Neural cell (in vitro differentiated cells): ENCODE measurements at regions not wholly inside any gene's neighbourhood (a gene's known extent, or its start where the extent isn't known, plus 50 kb on each side); places are given as distances from the start of the nearest gene placed in this dataset.

ENCODE experiments used
- H2AFZ ChIP-seq: fragments of 200-600, 300-800 bp; sonication (generic), shearing (Covaris generic); 2 replicates; pipeline ENCODE4 v1.6.0; 2014; ENCODE audit warnings: low read depth, mild to moderate bottlenecking, antibody characterized with exemption, low read length, moderate library complexity
- H3F3A ChIP-seq: fragments of 200-600 bp; shearing (Covaris generic); 2 replicates; pipeline ENCODE4 v1.6.1; 2016; ENCODE audit warnings: mild to moderate bottlenecking, moderate library complexity, mixed read lengths, antibody characterized with exemption, low read length; ENCODE audit not compliant: insufficient read depth, poor library complexity, severe bottlenecking
- H3K27ac ChIP-seq: fragments of 200-600, 300-800 bp; sonication (generic), shearing (Covaris generic); 2 replicates; pipeline ENCODE4 v1.5.1; 2014; ENCODE audit warnings: mild to moderate bottlenecking, low read length, moderate library complexity
- H3K27me3 ChIP-seq: fragments of 300-800, 200-600 bp; sonication (generic), shearing (Covaris generic); 2 replicates; pipeline ENCODE4 v1.6.0; 2014; ENCODE audit warnings: mild to moderate bottlenecking, low read depth, low read length, moderate library complexity; ENCODE audit not compliant: insufficient read depth
- H3K36me3 ChIP-seq: fragments of 300-800, 200-600 bp; sonication (generic), shearing (Covaris generic); 2 replicates; pipeline ENCODE4 v1.5.1; 2014; ENCODE audit warnings: mild to moderate bottlenecking, antibody characterized with exemption, low read length, moderate library complexity; ENCODE audit not compliant: insufficient read depth
- H3K4me2 ChIP-seq: fragments of 300-800, 200-600 bp; sonication (generic), shearing (Covaris generic); 2 replicates; pipeline ENCODE4 v1.6.0; 2014; ENCODE audit warnings: mild to moderate bottlenecking, low read length
- H3K4me3 ChIP-seq: fragments of 300-800, 200-600 bp; sonication (generic), shearing (Covaris generic); 2 replicates; pipeline ENCODE4 v1.5.1; 2014; ENCODE audit warnings: mild to moderate bottlenecking, low read length, moderate library complexity
- H3K79me2 ChIP-seq: fragments of 200-600 bp; shearing (Covaris generic); replicated peaks from 2 replicates; pipeline ENCODE4 v1.6.0; 2014; ENCODE audit warnings: mild to moderate bottlenecking, low read length, moderate library complexity; ENCODE audit not compliant: insufficient read depth
- H3K9ac ChIP-seq: fragments of 300-800, 200-600 bp; sonication (generic), shearing (Covaris generic); 2 replicates; pipeline ENCODE4 v1.6.1; 2016; ENCODE audit warnings: mild to moderate bottlenecking, low read length, mixed read lengths
- H3K9me2 ChIP-seq: fragments of 200-600 bp; shearing (Covaris generic); 2 replicates; pipeline ENCODE4 v1.6.1; 2016; ENCODE audit warnings: mild to moderate bottlenecking, low read length, mixed read lengths; ENCODE audit not compliant: insufficient read depth
- H3K9me3 ChIP-seq: fragments of 200-600, 300-800 bp; sonication (generic), shearing (Covaris generic); 2 replicates; pipeline ENCODE4 v1.6.1; 2016; ENCODE audit warnings: mild to moderate bottlenecking, mixed run types, low read length, moderate library complexity, mixed read lengths
- H4K20me1 ChIP-seq: fragments of 200-600 bp; shearing (Covaris generic); 2 replicates; pipeline ENCODE4 v1.6.1; 2016; ENCODE audit warnings: mild to moderate bottlenecking, mixed run types; ENCODE audit not compliant: insufficient read depth
- CTCF ChIP-seq: fragments of 450-650 bp; IDR thresholded peaks from 2 replicates; pipeline ENCODE4 v1.5.1; 2014; ENCODE audit warnings: antibody characterized with exemption, mild to moderate bottlenecking, moderate library complexity; ENCODE audit not compliant: poor library complexity, severe bottlenecking
- EP300 ChIP-seq: fragments of 450-650 bp; conservative IDR thresholded peaks from 2 replicates; pipeline ENCODE4 v1.6.1; 2014; ENCODE audit warnings: antibody characterized with exemption, mild to moderate bottlenecking, moderate library complexity; ENCODE audit not compliant: poor library complexity, severe bottlenecking
- EZH2 ChIP-seq: fragments of 200-600, 300-800 bp; shearing (Covaris generic), sonication (generic); IDR thresholded peaks from 2 replicates; pipeline ENCODE4 v1.6.1; 2014; ENCODE audit warnings: antibody characterized with exemption, low read length, borderline replicate concordance, mild to moderate bottlenecking; ENCODE audit not compliant: insufficient read depth, poor library complexity, severe bottlenecking
- MXI1 ChIP-seq: fragments of 450-650 bp; conservative IDR thresholded peaks from 2 replicates; pipeline ENCODE4 v1.6.1; 2014; ENCODE audit warnings: antibody characterized with exemption, mild to moderate bottlenecking; ENCODE audit not compliant: poor library complexity, severe bottlenecking
- POLR2AphosphoS5 ChIP-seq: IDR thresholded peaks from 2 replicates; pipeline ENCODE4 v1.6.1; 2012
- RAD21 ChIP-seq: fragments of 450-650 bp; conservative IDR thresholded peaks from 2 replicates; pipeline ENCODE4 v1.6.1; 2014; ENCODE audit warnings: antibody characterized with exemption, mild to moderate bottlenecking, moderate library complexity
- REST ChIP-seq: IDR thresholded peaks from 2 replicates; pipeline ENCODE4 v1.6.1; 2012; ENCODE audit warnings: borderline replicate concordance
- SMC3 ChIP-seq: fragments of 450-650 bp; conservative IDR thresholded peaks from 2 replicates; pipeline ENCODE4 v1.6.1; 2014; ENCODE audit warnings: antibody characterized with exemption, mild to moderate bottlenecking, moderate library complexity; ENCODE audit not compliant: poor library complexity
- TAF1 ChIP-seq: IDR thresholded peaks from 2 replicates; pipeline ENCODE4 v1.6.1; 2012; ENCODE audit warnings: low read depth

- Histone ChIP-seq H2AFZ (no peak overlapping the region), H3K27ac (no peak overlapping the region), H4K20me1 (no peaks in the 10 kb centered on the region), H3K9ac (no peak overlapping the region), H3K36me3 (no peaks in the 10 kb centered on the region), H3K79me2 (no peaks in the 10 kb centered on the region), H3K9me3 (no peaks in the 10 kb centered on the region), H3K4me3 (no peak overlapping the region), H3K27me3 (no peaks in the 10 kb centered on the region), H3K4me2 (no peak overlapping the region), H3K9me2 (no peaks in the 10 kb centered on the region), H3F3A (no peaks in the 10 kb centered on the region)
- TF ChIP-seq RAD21 (no peak), CTCF (no peak), MXI1 (no peak), REST (no peak), POLR2AphosphoS5 (no peak), EZH2 (no peak), SMC3 (no peak), EP300 (no peak), TAF1 (no peak)
These were observed 159.0 kb downstream of the TLE1 start for GRCh38 chr9:81530310-81530810.

GRCh38 chr9:81529556-81530193 is 159.7 kb downstream of the TLE1 start:
- H3K36me3 ChIP-seq, result no peaks in the 10 kb centered on the region
- no peak overlapping the region for H3K9ac ChIP-seq
- no peaks in the 10 kb centered on the region for H3F3A ChIP-seq
- no peak overlapping the region for H3K4me3 ChIP-seq
- no peak overlapping the region for H3K4me2 ChIP-seq
- no peaks in the 10 kb centered on the region for H3K79me2 ChIP-seq
- no peaks in the 10 kb centered on the region for H3K27me3 ChIP-seq
- TF ChIP-seq TAF1 (no peak), CTCF (no peak), MXI1 (no peak)
- no peak overlapping the region for H3K27ac ChIP-seq
- H3K9me2 ChIP-seq, result no peaks in the 10 kb centered on the region
- H2AFZ ChIP-seq, result no peak overlapping the region
- H3K9me3 ChIP-seq, result no peaks in the 10 kb centered on the region
- H4K20me1 ChIP-seq, result no peaks in the 10 kb centered on the region
